Hematopoietic multipotent progenitor cell treated with erythropoietin and hydrocortisone succinate and interleukin-3 and kit ligand, for 6 days (in vitro differentiated cells): ENCODE measurements at regions not wholly inside any gene's neighbourhood (a gene's known extent, or its start where the extent isn't known, plus 50 kb on each side); places are given as distances from the start of the nearest gene placed in this dataset.

ENCODE experiments used
- DNase-seq: peaks from one replicate; pipeline ENCODE4 v3.0.0-alpha.2; 2015

- no peak for DNase-seq
These were observed 167.2 kb upstream of the AKR1E2 start for GRCh38 chr10:4658777-4659176.

GRCh38 chr10:4656576-4657194 is 169.3 kb upstream of the AKR1E2 start:
- peak; percentile 81 for DNase-seq

GRCh38 chr10:4655879-4656278 is 170.1 kb upstream of the AKR1E2 start:
- no peak for DNase-seq

GRCh38 chr10:4655406-4655805 is 170.6 kb upstream of the AKR1E2 start:
- no peak for DNase-seq

- DNase-seq, result no peak
These were observed 171.5 kb upstream of the AKR1E2 start for GRCh38 chr10:4654496-4654895.

- DNase-seq, result no peak
These were observed 172.8 kb upstream of the AKR1E2 start for GRCh38 chr10:4653160-4653559.

- no peak for DNase-seq
These were observed 173.6 kb upstream of the AKR1E2 start for GRCh38 chr10:4652111-4653010.

- DNase-seq, result no peak
These were observed 174.5 kb upstream of the AKR1E2 start for GRCh38 chr10:4651404-4652037.

- DNase-seq, result no peak
These were observed 175.4 kb upstream of the AKR1E2 start for GRCh38 chr10:4650582-4650981.

GRCh38 chr10:4649886-4650508 is 176.0 kb upstream of the AKR1E2 start:
- no peak for DNase-seq

- no peak for DNase-seq
These were observed 176.5 kb upstream of the AKR1E2 start for GRCh38 chr10:4649471-4649870.

GRCh38 chr10:4648999-4649398 is 177.0 kb upstream of the AKR1E2 start:
- no peak for DNase-seq

- no peak for DNase-seq
These were observed 178.8 kb upstream of the AKR1E2 start for GRCh38 chr10:4647109-4647785.

GRCh38 chr10:4646547-4646946 is 179.5 kb upstream of the AKR1E2 start:
- DNase-seq, result no peak

- DNase-seq, result no peak
These were observed 180.2 kb upstream of the AKR1E2 start for GRCh38 chr10:4645836-4646235.

- no peak for DNase-seq
These were observed 182.5 kb upstream of the AKR1E2 start for GRCh38 chr10:4643471-4643870.

- no peak for DNase-seq
These were observed 186.0 kb upstream of the AKR1E2 start for GRCh38 chr10:4639960-4640359.

GRCh38 chr10:4638099-4638498 is 187.9 kb upstream of the AKR1E2 start:
- DNase-seq, result no peak

GRCh38 chr10:4637657-4638056 is 188.3 kb upstream of the AKR1E2 start:
- DNase-seq, result no peak

- DNase-seq, result no peak
These were observed 190.1 kb upstream of the AKR1E2 start for GRCh38 chr10:4635883-4636282.

GRCh38 chr10:4635388-4635787 is 190.6 kb upstream of the AKR1E2 start:
- DNase-seq, result no peak

- no peak for DNase-seq
These were observed 192.2 kb upstream of the AKR1E2 start for GRCh38 chr10:4633776-4634175.

- DNase-seq, result no peak
These were observed 192.8 kb upstream of the AKR1E2 start for GRCh38 chr10:4633186-4633585.
